ENCODE measurements at regions not wholly inside any gene's neighbourhood (a gene's known extent, or its start where the extent isn't known, plus 50 kb on each side); places are given as distances from the start of the nearest gene placed in this dataset.

- TF ChIP-seq EP300 (IDR thresholded peaks at IDR 0.05) = no peak
- TF ChIP-seq CTCF (IDR thresholded peaks at IDR 0.05) = no peak
- TF ChIP-seq POLR2A (IDR thresholded peaks at IDR 0.05) = no peak
- no peaks in the 10 kb centered on the region for H3K4me1 ChIP-seq (ENCODE audit: insufficient read depth)
- intact Hi-C loops (cut with DNase I) = no loop called here
- H3K4me3 ChIP-seq = no peak overlapping the region
- H3K36me3 ChIP-seq = no peaks in the 10 kb centered on the region
- no peaks in the 10 kb centered on the region for H3K27me3 ChIP-seq
- WGBS, 3 donors = 62 to 67% (median 65%) methylated on average over 3 of the region's 3 CpGs
- no peaks in the 10 kb centered on the region for H3K9me3 ChIP-seq
- H3K27ac ChIP-seq = no peak overlapping the region
- no peak for DNase-seq
Observed at GRCh38 chr5:58106754-58107410, 353.0 kb downstream of the PLK2 start.

GRCh38 chr5:58105836-58106235, 354.1 kb downstream of the PLK2 start:
- intact Hi-C loops (cut with DNase I) = no loop called here
- H3K4me3 ChIP-seq = no peak overlapping the region
- no peak for DNase-seq
- no peaks in the 10 kb centered on the region for H3K36me3 ChIP-seq
- 95 to 98% (median 96%) methylated on average over 2 of the region's 2 CpGs for WGBS, 3 donors
- H3K27me3 ChIP-seq = no peaks in the 10 kb centered on the region
- no peaks in the 10 kb centered on the region for H3K9me3 ChIP-seq
- no peaks in the 10 kb centered on the region for H3K4me1 ChIP-seq (ENCODE audit: insufficient read depth)
- H3K27ac ChIP-seq = no peak overlapping the region
- no peak for TF ChIP-seq POLR2A (IDR thresholded peaks at IDR 0.05)
- no peak for TF ChIP-seq EP300 (IDR thresholded peaks at IDR 0.05)
- no peak for TF ChIP-seq CTCF (IDR thresholded peaks at IDR 0.05)

- TF ChIP-seq CTCF (IDR thresholded peaks at IDR 0.05) (no peak), POLR2A (IDR thresholded peaks at IDR 0.05) (no peak), EP300 (IDR thresholded peaks at IDR 0.05) (no peak)
- H3K4me3 ChIP-seq = no peak overlapping the region
- 69 to 75% (median 71%) methylated on average over 2 of the region's 2 CpGs for WGBS, 3 donors
- intact Hi-C loops (cut with DNase I) = no loop called here
- no peak overlapping the region for H3K27ac ChIP-seq
- DNase-seq = no peak
- H3K36me3 ChIP-seq = no peaks in the 10 kb centered on the region
- no peaks in the 10 kb centered on the region for H3K4me1 ChIP-seq (ENCODE audit: insufficient read depth)
- no peaks in the 10 kb centered on the region for H3K27me3 ChIP-seq
- H3K9me3 ChIP-seq = no peaks in the 10 kb centered on the region
Observed at GRCh38 chr5:58099257-58099656, 360.6 kb downstream of the PLK2 start.

GRCh38 chr5:58094031-58094430, 365.9 kb downstream of the PLK2 start:
- Histone ChIP-seq H3K27me3 (no peaks in the 10 kb centered on the region), H3K27ac (no peak overlapping the region), H3K4me1 (ENCODE audit: insufficient read depth) (peaks cover under 1% of the 10 kb centered on the region), H3K9me3 (no peaks in the 10 kb centered on the region), H3K4me3 (no peak overlapping the region), H3K36me3 (no peaks in the 10 kb centered on the region)
- intact Hi-C loops (cut with DNase I) = loop anchor here in 1 of 4 donors (5.0 kb wide), 1 partner anchor 1353 kb away; no protein-coding TSS in a partner anchor
- 71 to 90% (median 81%) methylated on average over 5 of the region's 5 CpGs for WGBS, 3 donors
- no peak for TF ChIP-seq POLR2A (IDR thresholded peaks at IDR 0.05)
- no peak for TF ChIP-seq EP300 (IDR thresholded peaks at IDR 0.05)
- TF ChIP-seq CTCF (IDR thresholded peaks at IDR 0.05) = no peak
- no peak for DNase-seq

Measured in ovary (tissue), 7 donors.